SK-N-MC (cell line): ENCODE measurements at regions not wholly inside any gene's neighbourhood (a gene's known extent, or its start where the extent isn't known, plus 50 kb on each side); places are given as distances from the start of the nearest gene placed in this dataset.

Source experiments
- DNase-seq: peaks from one replicate; pipeline ENCODE4 v3.0.0-alpha.2; 2011; ENCODE audit warnings: low read depth, low spot score
- H3K27ac ChIP-seq: fragments of 200-600 bp; sonication (generic); 2 replicates; pipeline ENCODE4 v1.5.1; 2016; ENCODE audit warnings: mixed run types
- H3K36me3 ChIP-seq: fragments of 200-600 bp; sonication (generic); 2 replicates; pipeline ENCODE4 v1.6.1; 2017; ENCODE audit warnings: antibody characterized with exemption, low read length, mixed read lengths; ENCODE audit not compliant: insufficient read depth
- H3K4me3 ChIP-seq: fragments of 200-600 bp; sonication (generic); 2 replicates; pipeline ENCODE4 v1.5.1; 2016
- H3K9ac ChIP-seq: fragments of 200-600 bp; sonication (generic); 2 replicates; pipeline ENCODE4 v1.8.0; 2017; ENCODE audit warnings: mixed run types, mixed read lengths; ENCODE audit not compliant: insufficient read length
- H3K9me3 ChIP-seq: fragments of 200-600 bp; sonication (generic); 2 replicates; pipeline ENCODE4 v1.6.1; 2017; ENCODE audit warnings: low read depth, mild to moderate bottlenecking, antibody characterized with exemption, low read length, moderate library complexity, mixed read lengths
- EZH2 ChIP-seq: fragments of 200-600 bp; sonication (generic); IDR thresholded peaks from one replicate; pipeline ENCODE4 v1.6.1; 2017; ENCODE audit warnings: antibody characterized with exemption
- FOXP2 ChIP-seq: optimal IDR thresholded peaks from 2 replicates; pipeline ENCODE3; 2011; ENCODE audit warnings: mild to moderate bottlenecking, moderate library complexity; ENCODE audit not compliant: insufficient read depth; ENCODE audit errors: extremely low read length, control extremely low read depth
- POLR2AphosphoS5 ChIP-seq: IDR thresholded peaks from 2 replicates; pipeline ENCODE4 v1.6.1; 2012; ENCODE audit warnings: mild to moderate bottlenecking, low read depth, low read length, borderline replicate concordance

DNA sequence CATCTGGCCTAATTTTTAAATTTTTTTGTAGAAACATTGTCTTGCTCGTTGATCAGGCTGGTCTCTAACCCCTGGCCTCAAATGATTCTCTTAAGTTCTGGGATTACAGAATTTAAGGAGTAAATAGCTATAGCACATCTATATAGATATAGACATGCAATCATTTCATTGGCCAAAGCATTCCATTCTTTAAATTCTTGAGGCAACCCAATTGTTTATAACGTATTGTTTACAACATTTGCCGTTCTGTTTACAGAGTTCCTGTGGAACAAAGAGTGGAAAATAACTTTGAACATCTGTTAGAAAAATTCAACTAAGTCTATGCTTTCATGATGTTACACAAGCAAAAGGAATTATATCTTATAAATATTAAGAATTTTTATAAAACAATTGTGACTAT is 205.2 kb upstream of the ROBO2 start:
- Histone ChIP-seq H3K27ac (no peak overlapping the region), H3K36me3 (no peaks in the 10 kb centered on the region), H3K9me3 (no peaks in the 10 kb centered on the region), H3K4me3 (no peak overlapping the region), H3K9ac (no peak overlapping the region)
- TF ChIP-seq EZH2 (no peak), FOXP2 (no peak), POLR2AphosphoS5 (no peak)
- DNase-seq = no peak

DNA sequence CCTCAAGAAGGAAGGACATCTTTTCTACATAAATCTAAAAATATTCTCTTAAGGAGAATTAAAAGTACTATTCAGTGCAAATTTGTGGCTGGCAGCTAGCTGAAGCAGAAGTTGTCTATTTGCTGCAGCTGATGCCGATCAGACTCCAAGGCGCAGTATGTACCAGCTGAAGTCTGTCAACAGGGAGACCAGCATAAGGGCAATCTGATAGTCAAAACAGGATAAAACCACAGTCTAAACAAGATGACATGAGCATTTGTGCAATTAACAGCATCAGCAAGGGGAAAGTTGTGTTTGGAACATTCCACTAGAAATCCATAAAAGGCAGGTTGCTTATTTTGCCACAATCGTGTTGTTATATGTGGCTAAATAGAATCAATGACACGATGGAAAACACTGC is 198.2 kb upstream of the ROBO2 start:
- Histone ChIP-seq H3K9ac (no peak overlapping the region), H3K4me3 (no peak overlapping the region), H3K9me3 (no peaks in the 10 kb centered on the region), H3K36me3 (no peaks in the 10 kb centered on the region), H3K27ac (no peak overlapping the region)
- DNase-seq = no peak
- TF ChIP-seq EZH2 = no peak
- no peak for TF ChIP-seq POLR2AphosphoS5
- TF ChIP-seq FOXP2 = no peak

DNA sequence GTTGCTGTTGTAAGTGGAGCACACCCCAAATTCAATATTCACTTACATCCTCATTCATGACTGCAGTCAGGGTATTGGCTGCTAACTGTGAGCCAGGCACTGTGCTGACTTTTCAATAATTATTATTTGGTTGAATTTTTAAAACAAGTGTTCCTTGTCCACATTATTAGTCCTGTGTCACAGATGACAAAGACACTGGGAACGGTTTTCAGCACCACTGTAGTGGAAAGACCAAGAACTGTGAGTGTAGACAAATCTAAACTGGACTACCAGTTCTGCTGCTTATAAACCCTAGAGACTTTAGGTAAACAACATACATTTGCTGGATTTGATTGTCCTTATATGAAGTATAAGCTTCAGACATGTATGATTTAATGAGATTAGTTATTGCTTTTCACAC is 197.7 kb upstream of the ROBO2 start:
- H3K27ac ChIP-seq = no peak overlapping the region
- no peaks in the 10 kb centered on the region for H3K36me3 ChIP-seq
- H3K9me3 ChIP-seq = no peaks in the 10 kb centered on the region
- H3K4me3 ChIP-seq = no peak overlapping the region
- H3K9ac ChIP-seq = no peak overlapping the region
- DNase-seq = no peak
- TF ChIP-seq POLR2AphosphoS5 (no peak), FOXP2 (no peak), EZH2 (no peak)

DNA sequence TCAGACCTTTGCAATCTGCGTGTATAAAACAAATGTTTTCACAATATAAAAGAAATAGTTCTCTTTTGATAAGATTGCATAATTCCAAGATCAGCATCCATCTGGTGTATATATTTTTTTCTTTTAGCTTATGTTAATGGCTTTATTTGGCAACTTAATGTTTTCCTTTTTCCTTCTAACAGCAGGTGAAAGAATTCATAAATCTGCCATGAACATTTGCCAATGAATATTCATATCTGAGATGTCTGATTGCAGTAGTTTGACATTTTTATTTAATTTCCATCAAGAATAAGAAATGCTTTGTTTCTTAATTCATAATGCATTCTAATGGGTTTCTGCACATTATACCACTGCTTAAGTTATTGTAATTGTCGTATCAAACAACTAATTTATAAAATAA is 184.4 kb upstream of the ROBO2 start:
- Histone ChIP-seq H3K9ac (no peak overlapping the region), H3K4me3 (no peak overlapping the region), H3K36me3 (no peaks in the 10 kb centered on the region), H3K9me3 (no peaks in the 10 kb centered on the region), H3K27ac (no peak overlapping the region)
- no peak for DNase-seq
- TF ChIP-seq EZH2 = no peak
- no peak for TF ChIP-seq POLR2AphosphoS5
- TF ChIP-seq FOXP2 = no peak

DNA sequence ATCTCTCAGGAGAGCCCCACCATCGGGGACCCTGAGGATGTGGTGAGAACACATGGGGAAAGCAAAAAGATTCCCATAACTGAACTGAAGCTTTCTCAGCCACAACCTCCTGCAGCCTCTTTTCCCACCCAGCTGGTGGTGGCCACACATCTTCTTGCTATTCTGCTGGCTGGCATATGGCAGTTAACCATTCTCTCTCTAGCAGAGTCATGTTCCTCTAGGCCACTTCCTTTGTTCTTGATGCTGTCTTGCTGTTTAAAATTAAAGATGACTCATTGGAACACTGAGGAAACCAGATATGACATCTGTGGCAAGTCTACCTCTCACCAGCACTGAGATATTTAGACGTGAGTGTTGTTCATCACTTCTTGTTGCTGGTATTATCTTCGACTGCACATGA is 180.3 kb upstream of the ROBO2 start:
- no peak overlapping the region for H3K9ac ChIP-seq
- DNase-seq = no peak
- no peak overlapping the region for H3K4me3 ChIP-seq
- no peak overlapping the region for H3K27ac ChIP-seq
- no peak for TF ChIP-seq FOXP2
- no peak for TF ChIP-seq EZH2
- no peak for TF ChIP-seq POLR2AphosphoS5
- H3K36me3 ChIP-seq = no peaks in the 10 kb centered on the region
- no peaks in the 10 kb centered on the region for H3K9me3 ChIP-seq

DNA sequence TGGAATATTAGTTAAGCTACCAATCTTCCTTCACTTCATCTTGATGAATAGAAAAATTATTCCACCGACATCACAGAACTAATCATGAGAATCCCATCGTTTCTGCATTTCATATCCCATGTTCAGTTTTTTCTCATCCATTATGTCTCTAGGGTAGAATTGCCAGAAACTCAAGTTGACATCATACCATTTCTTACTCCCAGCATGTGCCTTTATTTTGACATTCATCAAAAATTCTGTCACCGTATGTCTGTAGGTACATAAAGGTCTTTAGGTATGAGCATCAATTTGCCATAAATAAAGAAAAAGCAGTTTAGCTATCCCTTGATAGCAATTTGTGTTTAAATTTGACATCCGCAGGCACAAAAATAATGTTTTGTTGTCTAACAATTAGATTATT is 175.5 kb upstream of the ROBO2 start:
- TF ChIP-seq FOXP2 (no peak), EZH2 (no peak), POLR2AphosphoS5 (no peak)
- H3K9ac ChIP-seq = no peak overlapping the region
- no peak for DNase-seq
- H3K4me3 ChIP-seq = no peak overlapping the region
- H3K27ac ChIP-seq = no peak overlapping the region
- no peaks in the 10 kb centered on the region for H3K36me3 ChIP-seq
- H3K9me3 ChIP-seq = no peaks in the 10 kb centered on the region

DNA sequence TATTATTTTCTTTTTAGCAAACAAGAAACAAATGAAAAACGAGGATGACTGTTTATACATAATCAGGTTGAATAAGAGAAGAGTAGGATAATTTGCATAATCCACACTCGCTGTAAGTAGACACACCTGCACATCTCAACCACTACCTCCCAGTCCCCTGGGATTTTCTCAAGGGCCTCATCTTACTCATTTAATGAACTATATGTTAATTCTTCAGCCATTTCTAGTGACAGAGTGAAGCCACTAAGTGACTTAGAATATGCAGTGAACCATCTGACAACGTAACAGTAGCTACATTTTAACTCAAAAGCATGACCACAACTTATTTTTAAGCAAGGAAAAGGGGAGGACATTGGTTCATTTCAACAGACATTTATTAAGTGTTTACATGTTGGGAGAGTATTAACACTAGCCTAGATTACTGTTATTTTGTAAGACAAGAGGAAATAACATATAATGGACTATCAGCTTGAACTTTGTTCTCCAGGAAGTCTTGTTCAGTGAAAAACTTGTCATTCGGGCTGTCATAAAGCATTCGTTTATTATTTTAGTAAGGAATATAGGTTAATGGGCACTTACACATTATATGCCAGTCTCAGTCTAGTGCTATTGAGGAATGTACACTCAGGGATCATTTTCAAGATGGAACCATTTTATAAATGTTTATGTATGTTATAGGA is 173.0 kb upstream of the ROBO2 start:
- Histone ChIP-seq H3K27ac (no peak overlapping the region), H3K9ac (no peak overlapping the region), H3K9me3 (no peaks in the 10 kb centered on the region), H3K36me3 (no peaks in the 10 kb centered on the region), H3K4me3 (no peak overlapping the region)
- DNase-seq = no peak
- TF ChIP-seq FOXP2 = no peak
- no peak for TF ChIP-seq POLR2AphosphoS5

DNA sequence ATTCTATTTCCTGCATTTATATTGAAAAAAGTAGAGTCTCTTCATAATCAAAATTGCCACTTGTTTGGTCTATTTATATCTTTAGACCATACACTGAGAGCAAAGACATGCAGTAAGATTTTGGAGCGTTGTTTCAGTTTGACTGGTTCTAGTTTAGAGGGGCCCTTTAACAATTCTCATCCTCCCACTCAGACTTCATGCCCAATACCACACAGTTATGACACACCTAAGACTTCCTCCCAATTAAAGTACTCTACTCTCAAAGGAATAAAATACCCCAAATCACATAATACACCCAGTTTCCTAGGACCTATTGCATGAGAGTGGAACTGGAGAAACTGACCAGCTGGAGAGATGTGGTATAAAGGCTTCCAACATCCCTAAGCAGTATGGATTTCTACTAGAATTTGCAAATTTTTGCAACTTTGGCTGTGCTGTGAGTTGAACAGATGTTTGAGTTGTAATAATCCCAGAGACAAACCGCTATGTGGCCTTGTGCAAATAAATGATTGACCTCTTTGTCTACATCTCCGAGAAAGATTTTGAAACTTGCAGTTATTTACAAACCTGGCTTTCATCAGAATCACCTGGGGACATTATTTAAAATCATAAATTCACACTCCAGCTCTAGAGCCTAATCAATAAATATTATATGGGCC is 170.0 kb upstream of the ROBO2 start:
- H3K27ac ChIP-seq = no peak overlapping the region
- DNase-seq = no peak
- H3K9ac ChIP-seq = no peak overlapping the region
- TF ChIP-seq POLR2AphosphoS5 (no peak), EZH2 (no peak), FOXP2 (no peak)
- no peaks in the 10 kb centered on the region for H3K9me3 ChIP-seq
- H3K36me3 ChIP-seq = no peaks in the 10 kb centered on the region
- H3K4me3 ChIP-seq = no peak overlapping the region

DNA sequence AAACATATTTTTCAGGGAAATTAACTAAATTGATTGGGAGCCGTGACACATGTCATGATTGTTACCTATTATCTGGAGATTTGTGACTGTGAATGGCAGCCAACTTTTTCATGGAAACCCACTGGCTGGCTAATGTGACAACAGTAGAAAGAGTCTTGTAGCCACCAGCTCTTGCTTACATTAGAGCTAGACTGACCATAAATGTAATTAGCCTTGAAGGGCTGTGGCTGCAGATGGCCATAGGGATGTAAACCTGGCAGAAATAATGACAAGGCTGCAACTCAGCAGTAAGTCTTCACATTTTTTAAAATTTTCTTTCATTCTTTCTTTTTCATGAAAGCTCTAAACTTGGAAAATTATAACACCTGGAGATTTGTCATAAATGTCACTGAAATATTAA is 168.2 kb upstream of the ROBO2 start:
- Histone ChIP-seq H3K27ac (no peak overlapping the region), H3K9ac (no peak overlapping the region), H3K4me3 (no peak overlapping the region), H3K36me3 (no peaks in the 10 kb centered on the region), H3K9me3 (no peaks in the 10 kb centered on the region)
- no peak for DNase-seq
- TF ChIP-seq POLR2AphosphoS5 (no peak), FOXP2 (no peak), EZH2 (no peak)
